Activated CD4-positive, alpha-beta T cell treated with anti-CD3 and anti-CD28 coated beads, Interleukin-2, amount 50 U/mL, for 4 hours (primary cell): ENCODE measurements at regions not wholly inside any gene's neighbourhood (a gene's known extent, or its start where the extent isn't known, plus 50 kb on each side); places are given as distances from the start of the nearest gene placed in this dataset.

Source experiments
- DNase-seq, 2 experiments: peaks; one replicate each; pipeline ENCODE4 v3.0.0-alpha.2; 2020

DNA sequence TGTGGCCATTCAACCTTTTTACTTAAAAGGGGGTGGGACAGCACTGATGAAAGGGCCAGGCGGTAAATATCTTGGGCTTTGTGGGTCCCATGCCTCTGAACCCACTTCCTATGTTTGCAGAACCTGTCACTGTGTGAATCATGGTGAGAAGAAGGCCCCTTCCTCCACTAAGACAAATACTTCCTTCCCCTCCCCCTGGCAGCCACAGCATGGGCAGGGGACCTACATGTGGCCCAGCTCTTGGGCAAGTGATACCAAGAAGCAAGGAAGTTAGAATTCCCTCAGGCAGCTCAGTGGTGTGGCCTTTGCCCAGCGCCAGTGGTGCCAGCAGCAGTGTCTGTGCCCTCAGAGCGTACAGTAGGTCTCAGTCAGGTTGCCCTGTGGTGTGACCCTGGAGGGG is 168.6 kb downstream of the TRIM33 start:
- DNase-seq: no peak

DNA sequence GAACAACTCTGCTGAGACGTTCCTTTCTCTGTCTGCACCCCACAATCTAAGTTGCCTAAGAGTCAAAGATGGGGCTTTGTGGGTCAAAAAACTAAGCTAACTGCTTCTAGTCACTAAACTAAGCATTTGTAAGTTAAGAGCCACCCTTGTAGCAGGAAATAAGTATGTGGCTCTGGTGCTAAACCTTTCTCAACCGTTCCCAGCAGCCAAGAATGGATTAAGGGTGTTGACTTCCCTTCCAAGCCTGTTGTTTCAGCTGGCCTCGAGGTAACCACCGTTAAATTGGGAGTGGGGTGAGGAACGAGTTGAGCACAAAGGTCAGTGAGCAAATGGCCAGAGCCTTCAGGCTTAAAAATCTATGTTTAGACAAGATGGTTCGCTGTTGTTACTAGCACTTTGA is 169.1 kb downstream of the TRIM33 start:
- DNase-seq: no peak

DNA sequence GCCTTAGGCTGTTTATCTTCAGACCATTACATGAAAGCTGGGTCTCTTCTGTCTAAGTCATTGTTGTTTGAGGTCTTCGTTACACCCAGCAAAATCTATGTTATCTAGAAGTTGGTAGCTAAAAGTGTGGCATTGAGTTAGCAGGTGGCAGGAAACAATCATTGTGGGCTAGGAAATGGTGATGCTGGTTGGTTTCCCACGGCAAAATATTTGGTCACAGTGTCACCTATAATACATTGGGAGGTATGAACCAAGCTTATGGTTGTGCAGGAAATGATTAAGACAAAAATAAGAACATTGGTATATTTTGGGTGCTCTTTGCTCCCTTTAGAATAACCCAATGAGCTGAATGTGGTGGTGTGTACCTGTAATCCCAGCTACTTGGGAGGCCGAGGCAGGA is 169.7 kb downstream of the TRIM33 start:
- no peak for DNase-seq

DNA sequence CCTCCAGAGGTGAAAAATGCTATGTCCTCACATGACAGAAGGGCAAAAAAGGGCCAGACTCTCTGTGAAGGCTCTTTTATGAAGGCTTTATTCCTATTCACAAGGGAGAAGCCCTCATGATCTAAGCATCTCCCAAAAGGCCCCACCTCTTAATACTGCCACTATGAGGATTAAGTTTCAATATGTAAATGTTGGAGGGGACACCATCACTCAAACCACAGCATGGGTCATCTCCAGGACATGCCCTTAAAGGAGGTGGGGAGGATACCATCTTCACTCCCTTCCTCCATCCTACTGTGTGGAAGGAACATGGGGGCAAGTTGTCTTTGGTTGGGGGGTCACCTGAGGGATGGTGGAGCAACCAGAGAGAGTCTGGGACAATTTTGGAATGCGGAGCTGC is 170.1 kb downstream of the TRIM33 start:
- DNase-seq: no peak

DNA sequence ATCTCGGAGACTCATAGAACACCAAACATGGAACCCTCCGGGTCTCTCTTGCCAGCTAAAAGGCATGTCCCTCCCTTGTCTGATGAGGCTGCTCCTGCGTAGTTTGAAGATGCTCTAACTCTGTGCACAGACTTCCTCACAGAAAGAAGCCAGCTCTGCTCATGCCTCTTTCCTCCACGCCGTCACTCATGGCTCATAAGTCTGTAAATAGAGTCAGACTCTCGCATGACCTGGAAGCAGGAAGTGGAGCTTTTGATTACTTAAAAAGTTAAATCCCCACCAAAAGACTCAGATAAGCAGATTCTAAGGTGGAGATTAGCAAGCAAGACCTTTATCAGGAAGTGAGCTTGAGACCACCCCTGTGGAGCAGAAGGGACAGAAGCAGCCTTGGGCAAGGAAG is 171.6 kb downstream of the TRIM33 start:
- no peak for DNase-seq

DNA sequence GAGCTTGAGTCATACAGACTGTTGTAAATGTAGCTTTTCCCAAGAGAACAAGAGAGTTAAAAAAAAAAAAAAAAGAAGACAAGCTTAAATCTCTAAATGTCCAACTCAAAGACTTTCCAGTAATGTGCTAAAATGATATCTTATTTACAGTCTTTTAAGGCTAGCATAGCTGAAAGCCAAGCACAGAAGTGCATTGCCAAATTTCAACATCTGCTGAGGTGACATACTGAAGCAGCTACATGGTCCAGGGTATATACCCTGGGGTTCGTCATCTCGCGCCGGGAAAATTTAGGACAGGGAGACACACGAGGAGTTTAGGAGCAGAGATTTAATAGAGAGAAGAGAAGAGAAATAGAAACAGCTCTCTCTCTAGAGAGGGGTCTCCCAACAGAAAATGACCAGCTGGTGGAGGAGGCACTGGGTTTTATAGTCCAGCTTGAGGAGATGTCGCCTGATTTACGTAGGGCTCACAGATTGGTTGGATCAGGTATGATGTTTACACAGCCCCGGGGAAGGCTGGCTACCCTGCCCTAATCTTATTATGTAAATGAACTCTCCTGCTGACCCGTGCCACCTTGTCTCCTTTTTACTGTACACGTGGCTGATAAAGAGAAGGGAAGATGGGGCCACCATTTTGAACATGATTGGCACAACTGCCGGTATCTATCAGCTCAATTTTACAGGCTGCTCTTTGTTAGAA is 172.7 kb downstream of the TRIM33 start:
- no peak for DNase-seq

DNA sequence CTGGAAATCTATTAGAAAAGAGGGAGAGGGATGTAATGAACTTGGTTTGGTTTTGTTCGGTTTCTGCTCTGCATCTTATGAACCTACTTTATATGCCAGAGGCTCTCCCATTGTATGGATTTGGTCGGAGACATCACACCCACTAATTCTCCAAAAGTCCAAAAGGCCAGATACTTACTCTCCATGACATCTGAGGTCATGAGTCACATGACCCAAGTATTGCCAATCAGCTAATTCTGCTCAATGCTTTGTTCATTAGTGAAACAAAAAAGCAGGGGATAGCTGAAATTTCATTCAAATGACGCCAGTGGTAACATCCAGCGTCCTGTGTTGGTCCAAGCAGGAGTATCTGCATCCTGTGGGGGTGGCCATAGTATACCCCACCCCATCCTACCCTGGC is 173.6 kb downstream of the TRIM33 start:
- no peak for DNase-seq

DNA sequence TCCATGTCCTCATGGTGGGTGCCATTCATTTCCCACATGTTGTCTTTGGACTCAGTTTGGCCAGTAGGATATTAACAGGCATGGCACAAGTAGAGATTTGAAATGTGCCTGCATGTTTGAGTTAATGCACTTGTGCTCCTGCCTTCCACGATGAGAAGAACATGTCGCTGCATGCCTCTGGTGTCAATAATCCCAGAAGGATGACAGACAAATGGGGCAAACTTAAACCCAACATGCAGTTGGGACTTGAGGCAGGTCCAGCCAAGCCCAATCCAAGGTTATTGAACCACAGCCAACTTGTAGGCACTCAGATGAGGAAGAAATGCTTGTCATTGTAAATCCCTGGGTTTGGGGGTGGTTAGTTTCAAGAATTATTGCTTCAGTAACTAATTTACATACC is 174.6 kb downstream of the TRIM33 start:
- no peak for DNase-seq

DNA sequence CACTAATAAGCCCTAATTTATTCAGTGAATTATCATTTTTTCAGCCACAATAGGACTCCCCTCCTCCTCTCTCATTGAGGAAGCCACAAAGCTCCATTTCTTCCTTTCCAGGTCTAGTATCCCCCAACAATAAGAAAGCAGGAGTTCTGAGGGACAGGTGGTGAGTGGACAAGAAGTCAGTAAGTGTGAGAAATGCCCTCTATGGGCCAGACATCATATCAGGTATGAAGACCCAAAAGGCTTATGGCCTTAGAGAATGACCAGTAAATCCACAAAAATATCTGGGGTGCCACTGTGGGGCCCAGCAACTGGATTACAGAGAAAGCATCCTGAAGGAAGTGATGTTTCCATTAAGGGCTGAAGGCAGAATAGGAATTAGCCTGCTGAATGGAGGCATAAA is 175.7 kb downstream of the TRIM33 start:
- no peak for DNase-seq

DNA sequence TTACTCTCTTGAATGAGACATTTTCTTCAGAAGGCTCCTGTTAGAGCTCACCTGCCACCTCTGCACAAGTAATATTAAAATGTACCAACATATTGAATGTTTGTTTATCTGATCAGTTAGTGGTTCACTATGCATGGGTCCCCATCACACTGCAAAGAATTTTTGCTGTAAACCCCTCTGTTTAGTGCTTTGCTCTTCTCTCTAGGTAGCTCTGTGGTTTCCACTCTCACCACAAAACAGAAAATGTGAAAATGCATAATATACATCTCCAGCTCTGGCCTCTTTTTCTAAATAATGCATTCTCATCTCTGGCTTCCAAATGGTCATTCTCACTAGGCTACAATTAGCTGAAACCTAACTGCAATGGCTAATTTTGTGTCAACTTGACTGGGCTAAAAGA is 176.7 kb downstream of the TRIM33 start:
- no peak for DNase-seq

DNA sequence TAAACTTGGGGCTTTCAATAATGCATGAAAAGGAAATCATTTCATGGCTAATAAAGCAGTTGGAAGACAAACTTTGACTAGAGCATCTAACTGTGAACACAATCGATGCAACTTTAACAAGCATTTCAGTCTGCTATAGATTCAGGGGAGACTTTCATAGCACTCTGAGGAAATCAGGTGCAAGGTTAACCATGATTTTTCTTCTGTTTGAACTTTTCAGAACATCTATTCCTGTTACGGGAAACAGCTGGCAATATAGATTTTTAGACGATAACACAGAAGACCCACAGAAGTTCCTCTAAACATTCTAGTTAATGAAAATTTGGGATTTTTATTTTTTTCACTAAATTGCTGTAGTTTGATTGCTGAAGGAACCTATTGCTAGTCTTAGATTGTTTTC is 177.3 kb downstream of the TRIM33 start:
- no peak for DNase-seq

DNA sequence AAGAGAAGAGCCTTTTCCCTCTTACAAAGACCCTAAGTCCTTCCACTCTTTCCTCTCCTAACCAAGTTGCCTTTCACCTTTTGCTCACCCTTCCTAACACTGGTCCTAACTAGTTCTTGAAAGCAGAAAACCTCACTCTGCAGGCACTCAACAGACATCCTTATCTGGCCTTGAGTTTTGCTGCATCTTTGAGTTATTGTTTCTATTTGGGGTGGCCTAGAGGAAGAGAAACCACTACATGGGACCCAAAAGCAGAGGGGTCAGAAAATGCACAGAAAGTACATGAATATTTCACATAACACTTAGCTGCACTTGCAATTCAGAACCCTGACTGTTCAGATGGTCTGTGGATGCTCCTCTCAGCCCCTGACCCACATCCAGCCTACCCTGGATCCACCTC is 178.3 kb upstream of the SYT6 start:
- no peak for DNase-seq

DNA sequence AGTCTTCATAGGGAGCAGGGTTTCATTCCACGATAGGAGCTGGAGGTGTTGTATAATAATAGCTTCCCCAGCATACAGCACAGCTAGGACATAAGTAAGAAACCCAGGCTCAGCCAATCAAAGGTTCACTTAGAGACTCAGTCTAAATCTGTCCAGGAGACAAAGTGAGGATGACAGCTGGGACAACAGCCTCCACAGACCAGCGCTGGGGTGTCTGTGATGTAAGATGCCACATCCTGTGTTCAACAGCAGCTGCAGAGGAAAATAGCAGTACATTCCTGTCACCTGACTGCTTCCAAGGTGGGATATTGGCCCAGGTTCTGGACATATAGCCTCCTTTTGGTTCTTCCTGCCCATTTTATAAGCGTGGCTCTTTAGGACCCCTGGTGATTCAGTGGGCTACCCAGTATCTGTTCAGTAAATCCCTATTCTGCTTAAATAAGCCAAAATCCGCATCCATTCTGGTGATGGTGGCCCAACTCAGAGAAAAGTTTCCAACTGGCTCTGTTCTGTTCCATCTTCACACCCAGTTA is 176.8 kb upstream of the SYT6 start:
- DNase-seq: no peak

DNA sequence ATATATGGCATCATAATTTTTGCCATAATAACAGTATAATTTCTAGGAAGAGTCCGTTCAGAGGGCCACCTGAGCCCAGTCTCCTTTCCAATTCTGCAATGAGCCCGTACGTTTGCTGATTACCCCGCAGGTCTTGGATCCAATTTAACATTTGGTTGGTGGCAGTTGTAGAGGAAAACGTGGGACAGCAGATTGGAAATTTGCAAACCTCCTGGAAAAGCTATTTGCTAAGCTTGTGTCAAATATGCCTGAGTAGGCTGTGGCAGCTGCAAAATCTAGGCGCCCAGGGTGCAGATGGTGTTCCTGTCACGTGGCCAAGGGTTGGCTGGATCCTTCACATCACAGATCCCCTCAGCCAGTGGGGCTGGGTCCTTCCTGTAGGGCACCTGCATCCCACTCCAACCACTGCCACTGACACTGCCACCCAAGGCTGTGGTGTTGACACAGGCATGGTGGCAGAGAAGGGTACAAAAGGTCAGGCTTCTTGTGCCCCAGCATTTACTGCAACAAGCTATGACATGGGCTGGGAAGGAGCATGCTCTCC is 174.8 kb upstream of the SYT6 start:
- no peak for DNase-seq

DNA sequence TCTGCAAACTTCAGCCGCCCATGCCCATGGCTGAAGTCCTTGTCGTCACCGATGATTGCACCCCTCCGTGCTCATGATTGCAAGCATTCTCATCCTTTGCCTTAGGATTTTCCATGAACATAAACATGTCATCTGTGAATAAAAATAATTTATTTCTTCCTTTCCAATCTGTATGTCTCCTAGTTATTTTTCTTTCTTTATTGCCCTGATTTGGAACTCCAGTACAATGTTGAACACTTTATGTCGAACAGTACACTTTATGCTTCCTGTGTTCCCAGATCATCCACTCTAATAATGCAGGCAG is 170.9 kb upstream of the SYT6 start:
- DNase-seq: no peak

DNA sequence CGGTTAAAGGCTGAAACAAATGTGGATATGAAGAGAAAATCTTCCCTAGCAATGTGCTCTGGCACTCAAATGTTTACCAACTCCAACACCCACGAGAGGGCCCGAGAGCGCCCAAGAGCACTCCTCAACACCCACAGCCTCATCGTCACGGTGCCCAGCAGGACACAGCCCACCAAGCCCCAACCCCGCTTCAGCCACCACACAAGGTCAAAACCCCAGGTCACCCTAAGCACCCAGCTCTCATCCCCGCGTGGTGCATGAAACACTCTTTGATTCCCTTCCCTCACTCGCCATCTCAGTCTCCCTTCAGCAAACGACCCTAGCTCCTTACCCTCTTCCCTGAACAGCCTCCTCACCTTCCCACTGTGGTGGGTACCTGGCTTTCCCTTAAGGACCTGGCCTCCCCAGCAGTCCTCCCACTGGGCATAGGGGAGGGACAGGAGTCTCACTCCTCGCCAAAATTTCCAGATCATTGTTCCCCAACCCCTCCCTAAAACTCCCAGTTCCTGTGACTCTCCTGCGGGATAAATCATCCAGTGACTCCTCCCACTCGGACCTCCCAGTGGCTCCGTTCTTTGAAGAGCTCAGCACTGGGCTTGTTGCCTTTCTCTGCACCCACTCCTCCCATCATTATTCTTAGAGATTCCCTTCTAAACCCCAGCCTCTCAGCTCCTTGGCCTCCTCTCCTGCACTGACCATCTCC is 170.4 kb upstream of the SYT6 start:
- no peak for DNase-seq

DNA sequence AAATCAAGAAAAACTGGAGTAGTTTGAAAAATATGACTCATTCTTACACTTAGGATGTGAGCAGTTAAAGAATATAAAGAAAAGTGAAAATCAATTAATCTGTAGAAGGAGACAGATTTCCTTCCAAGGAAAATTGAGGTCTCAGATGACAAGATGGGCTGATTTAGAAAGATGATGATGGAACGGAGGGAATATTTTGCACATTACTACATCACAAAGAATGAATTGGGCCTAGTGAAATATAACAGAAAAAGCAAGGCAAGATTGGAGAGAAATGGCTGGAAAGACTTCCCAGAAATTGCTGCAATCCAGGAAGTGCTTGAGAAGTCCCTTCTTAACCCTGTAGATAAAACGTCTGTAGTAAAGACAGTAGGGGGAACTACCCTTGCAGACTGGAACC is 169.1 kb upstream of the SYT6 start:
- no peak for DNase-seq

DNA sequence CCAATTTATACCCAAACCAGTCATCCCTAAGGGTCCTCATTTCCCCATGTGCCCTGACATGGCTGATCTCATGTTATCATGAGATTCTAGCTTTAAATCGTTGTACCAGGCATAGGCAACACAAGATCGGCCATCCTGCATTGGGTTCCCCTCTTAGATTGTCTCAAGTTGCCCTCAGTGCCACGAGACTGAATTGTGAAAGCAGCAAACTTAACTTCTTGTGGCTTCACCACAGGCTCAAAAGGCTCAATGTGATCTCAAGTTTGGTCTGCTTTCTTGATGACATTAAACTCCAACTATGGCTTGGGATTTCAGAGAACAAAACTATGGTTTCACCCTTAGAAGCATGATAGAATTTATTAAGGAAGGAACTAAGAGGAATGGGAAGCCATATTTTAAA is 168.5 kb upstream of the SYT6 start:
- DNase-seq: no peak

DNA sequence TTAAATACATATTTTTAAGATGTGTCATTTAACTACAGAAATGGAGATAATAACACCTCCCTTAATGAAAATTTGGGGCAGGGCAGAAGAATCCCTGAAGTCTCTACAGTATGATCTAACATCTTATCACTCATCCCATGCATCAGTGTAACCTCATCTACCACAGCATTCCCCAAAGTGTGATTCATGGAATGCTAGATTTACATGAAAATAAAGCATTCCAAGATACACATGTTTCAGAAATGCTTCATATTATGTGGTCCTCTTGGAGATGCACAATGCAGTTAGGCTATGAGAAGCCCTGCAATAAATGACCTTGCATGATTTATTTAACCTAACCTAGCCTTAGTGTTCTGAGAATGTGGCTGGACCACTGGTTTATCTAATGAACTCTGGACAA is 166.9 kb upstream of the SYT6 start:
- no peak for DNase-seq

DNA sequence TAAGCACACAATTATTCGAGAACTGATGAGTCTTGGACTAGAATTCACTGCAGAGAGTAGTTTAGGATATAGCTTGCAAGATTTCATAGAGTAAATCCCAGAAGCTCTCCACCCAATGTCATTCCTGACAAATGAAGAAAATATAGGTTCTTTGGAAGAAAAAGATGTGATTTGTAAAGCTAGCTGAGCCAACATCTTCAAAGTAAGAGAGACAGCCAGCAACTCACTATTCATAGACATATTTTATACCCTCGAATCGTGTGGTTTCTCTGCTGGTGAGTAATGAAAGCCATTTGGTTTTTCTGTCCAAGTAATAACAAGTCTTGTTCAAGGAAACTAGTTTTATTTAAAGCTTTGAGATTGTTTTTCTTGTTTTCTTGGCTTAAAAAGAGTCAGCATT is 165.7 kb upstream of the SYT6 start:
- no peak for DNase-seq

DNA sequence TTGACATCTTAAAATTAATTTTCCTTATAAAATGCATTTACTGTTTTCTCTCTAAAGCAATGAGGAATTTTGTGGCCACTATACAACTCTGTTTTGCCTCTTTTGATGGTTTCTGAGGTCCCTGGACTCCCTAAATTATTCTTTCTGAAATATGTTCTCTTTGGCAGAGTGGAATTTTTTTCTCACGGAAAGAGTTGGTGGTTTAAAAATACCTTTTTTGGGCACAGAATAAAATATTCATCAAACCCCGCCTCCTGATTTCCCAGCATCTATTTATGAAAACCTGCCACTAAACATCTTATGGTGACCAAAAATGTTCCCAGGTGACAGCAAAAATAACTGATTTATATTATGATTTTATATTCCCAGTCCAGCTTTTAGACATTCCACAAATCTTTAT is 165.3 kb upstream of the SYT6 start:
- no peak for DNase-seq

DNA sequence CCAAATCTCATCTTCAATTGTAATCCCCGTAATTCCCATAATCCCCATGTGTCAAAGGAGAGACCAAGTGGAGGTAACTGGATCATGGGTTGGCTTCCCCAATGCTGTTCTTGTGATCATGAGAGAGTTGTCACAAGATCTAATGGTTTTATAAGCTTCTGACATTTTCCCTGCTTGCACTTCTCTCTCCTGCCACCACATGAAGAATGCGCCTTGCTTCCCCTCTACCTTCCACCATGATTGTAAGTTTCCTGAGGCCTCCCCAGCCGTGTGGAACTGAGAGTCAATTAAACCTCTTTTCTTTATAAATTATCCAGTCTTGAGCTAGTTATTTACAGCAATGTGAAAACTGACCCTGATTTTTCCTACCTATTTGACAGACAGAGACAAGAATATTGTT is 162.5 kb upstream of the SYT6 start:
- DNase-seq: no peak

DNA sequence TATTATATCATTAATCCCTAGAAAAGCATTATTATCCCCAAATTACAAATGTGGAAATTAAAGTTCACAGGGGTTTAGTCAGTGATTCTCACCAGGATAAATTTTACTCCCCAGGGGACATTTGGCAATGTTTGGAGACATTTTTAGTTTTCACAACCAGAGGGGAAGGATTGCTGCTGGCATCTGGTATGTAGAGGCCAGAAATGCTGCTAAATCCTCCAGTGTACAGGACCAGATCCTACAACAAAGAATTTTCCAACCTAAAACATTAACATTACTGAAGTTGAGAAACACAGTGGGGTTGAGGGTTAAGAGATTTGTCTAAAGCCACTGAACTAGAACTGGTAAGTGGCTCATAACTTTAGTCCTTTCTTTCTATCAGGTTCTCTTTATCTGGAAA is 162.0 kb upstream of the SYT6 start:
- DNase-seq: no peak

DNA sequence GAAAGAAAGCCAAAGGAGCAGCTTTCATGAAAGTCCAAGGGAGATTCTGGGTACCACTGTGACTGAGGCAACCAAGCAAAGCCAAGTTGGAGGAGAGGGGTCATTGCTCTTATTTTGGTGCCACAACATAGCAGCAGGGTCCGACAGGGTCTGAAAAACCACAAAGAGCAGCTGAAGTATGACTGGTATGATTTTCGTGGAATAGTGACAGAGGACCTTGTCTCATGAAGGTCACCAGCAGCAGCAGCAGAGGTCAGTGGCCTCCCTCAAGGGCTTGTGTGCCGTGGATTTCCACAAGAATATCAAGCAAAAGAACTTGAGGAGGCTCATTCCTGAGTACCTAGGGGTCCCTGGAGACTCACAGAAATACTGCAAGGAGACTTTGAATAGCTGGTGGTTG is 160.9 kb upstream of the SYT6 start:
- DNase-seq: no peak

DNA sequence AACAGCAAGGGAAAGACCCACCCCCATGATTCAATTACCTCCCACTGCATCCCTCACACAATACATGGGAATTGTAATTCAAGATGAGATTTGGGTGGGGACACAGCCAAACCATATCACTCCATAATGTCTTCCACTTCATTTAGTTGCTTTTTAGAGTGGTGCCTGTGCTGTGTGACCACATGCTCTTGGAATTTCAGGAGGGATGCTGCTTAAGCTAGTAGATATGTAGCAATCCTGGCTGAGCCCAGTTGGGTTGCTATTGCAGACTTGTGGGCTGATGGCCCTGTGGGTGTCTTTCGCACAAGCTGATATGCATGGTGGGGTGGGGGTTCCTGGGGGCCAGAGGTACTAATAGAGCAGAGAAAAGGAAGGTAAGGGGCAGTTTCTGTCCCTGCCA is 160.4 kb upstream of the SYT6 start:
- DNase-seq: no peak
